ENCODE measurements at regions not wholly inside any gene's neighbourhood (a gene's known extent, or its start where the extent isn't known, plus 50 kb on each side); places are given as distances from the start of the nearest gene placed in this dataset.
A peak's percentile ranks its signal among the peaks of the same experiment; 100 is the strongest.

- DNase-seq (ENCODE audit: low read depth in 2 of 2): no peak
Observed at GRCh38 chr11:129291546-129291945, 84.1 kb upstream of the BARX2 start.

- DNase-seq (ENCODE audit: low read depth in 2 of 2): no peak
Observed at GRCh38 chr11:129290966-129291365, 84.7 kb upstream of the BARX2 start.

- DNase-seq (ENCODE audit: low read depth in 2 of 2): no peak
Observed at GRCh38 chr11:129289350-129290040, 86.2 kb upstream of the BARX2 start.

- no peak for DNase-seq (ENCODE audit: low read depth in 2 of 2)
Observed at GRCh38 chr11:129287920-129288319, 87.7 kb upstream of the BARX2 start.

- no peak for DNase-seq (ENCODE audit: low read depth in 2 of 2)
Observed at GRCh38 chr11:129286813-129287212, 88.8 kb upstream of the BARX2 start.

- no peak for DNase-seq (ENCODE audit: low read depth in 2 of 2)
Observed at GRCh38 chr11:129285402-129285786, 90.3 kb upstream of the BARX2 start.

- no peak for DNase-seq (ENCODE audit: low read depth in 2 of 2)
Observed at GRCh38 chr11:129283141-129283540, 91.0 kb upstream of the ARHGAP32 start.

GRCh38 chr11:129282634-129283033, 90.5 kb upstream of the ARHGAP32 start:
- DNase-seq (ENCODE audit: low read depth in 2 of 2): no peak

- no peak for DNase-seq (ENCODE audit: low read depth in 2 of 2)
Observed at GRCh38 chr11:129281471-129282415, 89.6 kb upstream of the ARHGAP32 start.

- no peak for DNase-seq (ENCODE audit: low read depth in 2 of 2)
Observed at GRCh38 chr11:129280027-129280811, 88.1 kb upstream of the ARHGAP32 start.

GRCh38 chr11:129279326-129280026, 87.4 kb upstream of the ARHGAP32 start:
- DNase-seq (ENCODE audit: low read depth in 2 of 2): peak; percentile 37 to 42

GRCh38 chr11:129278586-129279319, 86.6 kb upstream of the ARHGAP32 start:
- no peak for DNase-seq (ENCODE audit: low read depth in 2 of 2)

- DNase-seq (ENCODE audit: low read depth in 2 of 2): no peak
Observed at GRCh38 chr11:129277198-129277843, 85.2 kb upstream of the ARHGAP32 start.

GRCh38 chr11:129275828-129276227, 83.7 kb upstream of the ARHGAP32 start:
- no peak for DNase-seq (ENCODE audit: low read depth in 2 of 2)

- no peak for DNase-seq (ENCODE audit: low read depth in 2 of 2)
Observed at GRCh38 chr11:129273944-129274711, 82.0 kb upstream of the ARHGAP32 start.

- DNase-seq (ENCODE audit: low read depth in 2 of 2): no peak
Observed at GRCh38 chr11:129273322-129273721, 81.2 kb upstream of the ARHGAP32 start.

GRCh38 chr11:129271030-129271429, 78.9 kb upstream of the ARHGAP32 start:
- no peak for DNase-seq (ENCODE audit: low read depth in 2 of 2)

GRCh38 chr11:129270446-129270845, 78.3 kb upstream of the ARHGAP32 start:
- DNase-seq (ENCODE audit: low read depth in 2 of 2): no peak

GRCh38 chr11:129268371-129268770, 76.2 kb upstream of the ARHGAP32 start:
- no peak for DNase-seq (ENCODE audit: low read depth in 2 of 2)

GRCh38 chr11:129267716-129268115, 75.6 kb upstream of the ARHGAP32 start:
- no peak for DNase-seq (ENCODE audit: low read depth in 2 of 2)
